ENCODE measurements at regions not wholly inside any gene's neighbourhood (a gene's known extent, or its start where the extent isn't known, plus 50 kb on each side); places are given as distances from the start of the nearest gene placed in this dataset.

GRCh38 chr4:43113196-43113595, 220.7 kb downstream of the GRXCR1 start:
- TF ChIP-seq CTCF (tag by site-specific recombination; IDR thresholded peaks at IDR 0.05) (no peak), ZNF184 (tag by site-specific recombination; IDR thresholded peaks at IDR 0.05) (no peak)
